Femur (tissue), 1 donor: ENCODE measurements at regions not wholly inside any gene's neighbourhood (a gene's known extent, or its start where the extent isn't known, plus 50 kb on each side); places are given as distances from the start of the nearest gene placed in this dataset.
A peak's percentile ranks its signal among the peaks of the same experiment; 100 is the strongest.

Source experiments
- DNase-seq: peaks from one replicate; pipeline ENCODE4 v3.0.0-alpha.2; 2017

GRCh38 chr7:25831831-25832411 is 320.1 kb upstream of the NFE2L3 start:
- no peak for DNase-seq

DNA sequence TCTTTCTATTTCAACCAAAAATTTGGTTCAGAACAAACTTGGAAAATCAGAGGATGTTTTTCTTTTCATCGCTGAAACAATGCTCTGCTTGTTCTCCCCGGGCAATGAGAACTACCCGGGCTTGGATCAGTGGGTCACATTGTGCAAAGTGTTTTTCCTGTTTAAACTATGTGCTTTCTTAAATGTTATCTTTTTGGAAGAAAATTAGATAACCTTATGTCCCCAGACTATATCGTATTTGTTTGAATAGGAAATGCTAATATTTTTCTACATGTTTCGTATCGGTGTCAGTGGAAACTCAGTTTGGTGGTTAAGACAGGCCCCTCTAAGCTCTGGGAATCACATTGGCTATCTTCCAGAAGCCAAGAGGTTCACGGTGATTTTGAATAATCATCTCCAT is 319.5 kb upstream of the NFE2L3 start:
- no peak for DNase-seq

DNA sequence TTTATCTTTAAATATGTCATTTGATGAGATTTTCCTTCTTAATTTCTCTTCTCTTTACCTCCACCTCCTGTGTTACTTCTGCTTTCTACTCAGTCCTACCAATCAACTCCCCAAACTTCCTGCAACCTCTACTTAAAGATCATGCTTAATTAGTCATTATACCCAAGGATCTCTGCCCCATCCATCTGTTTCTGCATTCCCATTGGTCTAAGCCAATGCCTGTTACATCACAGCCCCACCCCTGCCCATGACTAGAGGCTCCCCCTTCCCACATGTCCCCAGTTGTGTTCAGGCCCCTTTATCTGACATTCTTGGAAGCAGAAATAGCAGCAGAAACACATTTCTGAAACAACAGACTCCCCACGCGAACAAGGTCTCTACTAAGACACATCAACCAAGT is 319.1 kb upstream of the NFE2L3 start:
- DNase-seq: no peak

DNA sequence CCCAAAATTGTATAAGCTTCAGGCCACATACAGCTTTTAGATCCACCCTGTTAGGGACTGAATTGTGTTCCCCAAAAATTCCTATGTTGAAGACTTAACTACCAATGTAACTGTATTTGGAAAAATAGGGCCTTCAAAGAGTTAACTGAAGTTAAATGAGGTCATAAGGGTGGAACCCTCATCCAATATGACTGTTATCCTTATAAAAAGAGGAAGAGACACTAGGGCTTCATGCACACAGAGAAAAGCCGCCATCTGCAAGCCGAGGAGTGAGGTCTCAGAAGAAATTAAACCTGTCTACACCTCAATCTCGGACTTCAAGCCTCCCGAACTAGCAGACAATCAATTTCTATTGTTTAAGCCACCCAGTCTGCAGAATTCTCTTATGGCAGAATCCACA is 317.9 kb upstream of the NFE2L3 start:
- no peak for DNase-seq

GRCh38 chr7:25835197-25835596 is 316.8 kb upstream of the NFE2L3 start:
- DNase-seq: no peak

- DNase-seq: no peak
Observed at GRCh38 chr7:25839084-25839769, 312.8 kb upstream of the NFE2L3 start.

GRCh38 chr7:25840209-25840792 is 311.7 kb upstream of the NFE2L3 start:
- no peak for DNase-seq

GRCh38 chr7:25841575-25841974 is 310.4 kb upstream of the NFE2L3 start:
- no peak for DNase-seq

DNA sequence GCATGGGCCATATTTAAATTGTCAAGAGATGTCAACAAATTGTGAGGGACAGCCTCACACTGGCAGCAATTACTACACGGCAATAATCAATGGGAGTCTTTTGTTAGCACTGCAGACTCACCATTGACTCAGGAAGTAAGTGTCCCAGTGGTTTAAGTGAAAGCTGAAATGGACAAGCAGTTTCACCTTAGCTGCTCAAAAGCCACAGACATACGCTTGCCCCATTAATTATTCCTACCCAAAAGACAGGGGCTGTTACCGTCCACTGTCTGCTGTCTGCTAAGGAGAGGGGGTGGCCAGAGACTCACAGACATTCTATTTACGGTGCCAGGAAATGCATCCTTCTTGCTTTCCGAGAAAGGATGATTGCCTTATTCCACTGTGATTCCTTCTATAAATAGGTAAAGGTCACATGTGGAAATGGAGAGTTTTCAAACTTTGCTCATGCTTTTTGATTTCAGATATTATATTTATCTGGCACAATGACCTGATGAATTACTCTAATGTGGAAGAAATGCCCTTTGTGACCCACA is 309.7 kb upstream of the NFE2L3 start:
- DNase-seq: no peak

DNA sequence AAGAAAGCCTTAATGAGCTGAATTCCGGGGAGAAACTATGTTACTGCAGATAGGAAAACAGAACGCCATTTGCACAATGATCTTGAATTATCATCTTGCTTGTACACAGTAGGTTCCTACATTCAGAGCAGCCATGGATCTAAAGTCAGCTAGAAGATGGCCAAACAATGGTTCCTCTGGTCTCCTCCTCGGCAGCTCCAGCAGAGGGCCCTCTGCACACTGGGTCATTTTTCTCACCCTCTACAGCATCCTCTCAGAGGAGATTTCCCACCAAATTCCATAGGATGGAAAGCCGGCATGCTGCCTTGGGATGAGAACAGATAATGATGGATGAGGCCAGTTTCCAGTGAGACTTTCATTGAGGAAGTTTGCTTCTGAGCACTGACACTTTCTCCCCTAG is 308.5 kb upstream of the NFE2L3 start:
- DNase-seq: no peak

- DNase-seq: no peak
Observed at GRCh38 chr7:25844102-25844870, 307.7 kb upstream of the NFE2L3 start.

DNA sequence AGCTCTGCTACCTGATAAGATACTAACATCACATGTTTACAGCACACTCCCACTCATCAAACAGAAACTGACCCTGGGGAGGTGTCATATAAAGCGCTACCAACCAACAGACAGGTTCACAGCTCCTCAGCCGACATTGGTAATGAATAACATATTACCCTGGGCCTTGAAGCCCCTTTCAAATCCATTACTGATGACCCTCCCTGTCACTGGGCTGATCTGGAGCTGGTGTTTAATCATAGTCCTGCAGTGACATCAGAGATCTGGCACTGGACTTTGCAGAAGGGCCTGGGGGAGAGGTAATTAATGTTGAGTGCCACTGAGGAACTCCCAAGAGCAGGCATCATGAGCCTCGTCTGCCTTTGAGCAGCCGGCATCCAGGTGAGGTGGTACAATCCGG is 306.5 kb upstream of the NFE2L3 start:
- no peak for DNase-seq

DNA sequence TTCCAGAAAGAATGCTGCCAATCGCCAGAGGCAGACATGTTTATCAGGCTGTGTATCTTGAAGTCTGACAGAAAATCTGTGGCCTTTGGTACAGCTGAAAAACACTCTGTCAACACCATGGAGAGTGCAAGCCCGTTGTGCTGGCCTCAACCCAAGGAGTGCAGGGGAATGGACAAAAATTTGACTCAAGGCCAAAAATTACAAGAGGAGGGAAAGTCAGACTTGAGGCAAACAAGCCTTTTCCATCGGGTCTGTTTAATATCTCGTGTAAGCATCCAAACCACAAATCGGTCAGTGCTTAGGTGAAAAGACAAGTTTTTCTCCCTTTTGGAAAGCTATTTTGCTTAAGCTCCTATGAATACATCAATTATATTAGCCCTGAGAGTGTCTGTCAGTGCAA is 305.3 kb upstream of the NFE2L3 start:
- DNase-seq: peak; percentile 89

GRCh38 chr7:25847336-25848070 is 304.5 kb upstream of the NFE2L3 start:
- DNase-seq: no peak

- DNase-seq: peak; percentile 81
Observed at GRCh38 chr7:25849500-25850184, 302.4 kb upstream of the NFE2L3 start.

GRCh38 chr7:25850216-25850615 is 301.8 kb upstream of the NFE2L3 start:
- DNase-seq: no peak

- no peak for DNase-seq
Observed at GRCh38 chr7:25850735-25851134, 301.3 kb upstream of the NFE2L3 start.

DNA sequence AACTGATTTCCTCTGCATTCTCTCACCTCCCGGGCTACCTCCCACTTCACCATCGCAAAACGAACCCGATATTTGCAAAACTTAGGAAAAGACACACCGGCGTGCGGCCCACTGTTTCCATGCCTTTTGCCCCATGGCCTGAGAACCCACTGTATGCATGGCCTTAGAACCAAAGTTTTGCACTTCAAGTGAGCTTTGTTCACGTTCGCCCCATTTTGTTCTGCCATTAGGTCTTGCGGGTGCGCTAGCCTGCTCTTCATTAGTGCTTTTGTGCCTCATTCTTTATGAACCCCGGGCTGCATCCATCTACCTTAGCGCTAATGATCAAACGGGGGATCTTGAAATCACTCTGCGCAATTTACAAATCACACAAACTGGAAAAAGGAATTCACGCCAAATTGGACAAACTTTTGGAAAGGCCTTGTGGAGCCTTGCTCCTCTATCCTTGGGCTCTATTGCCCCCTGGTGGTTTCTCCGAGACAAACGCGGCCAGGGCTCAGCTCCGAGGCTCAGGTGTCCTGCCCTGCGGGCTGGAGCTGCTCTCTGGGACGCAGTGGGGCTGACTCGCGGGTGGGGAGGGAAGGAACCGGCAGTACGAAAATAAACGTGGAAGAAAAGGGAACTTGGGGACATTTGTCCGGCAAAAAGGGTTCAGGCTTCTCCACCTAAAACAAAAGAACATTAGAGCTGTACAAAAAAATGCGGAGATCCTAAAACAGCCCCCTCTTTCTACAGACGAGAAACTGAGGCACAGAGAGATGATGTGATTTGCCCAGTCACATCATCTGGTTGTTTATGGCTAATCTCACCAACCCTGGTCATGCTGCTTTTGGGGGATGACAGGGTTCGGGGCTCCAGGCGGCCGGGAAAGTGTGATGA is 300.4 kb upstream of the NFE2L3 start:
- DNase-seq: peak; percentile 92

GRCh38 chr7:25852211-25852938 is 299.6 kb upstream of the NFE2L3 start:
- peak; percentile 74 for DNase-seq

- DNase-seq: no peak
Observed at GRCh38 chr7:25852939-25853271, 299.1 kb upstream of the NFE2L3 start.

GRCh38 chr7:25853314-25853713 is 298.7 kb upstream of the NFE2L3 start:
- DNase-seq: no peak
